Immature natural killer cell (primary cell): ENCODE measurements at regions not wholly inside any gene's neighbourhood (a gene's known extent, or its start where the extent isn't known, plus 50 kb on each side); places are given as distances from the start of the nearest gene placed in this dataset.

Experiments used
- DNase-seq, 3 donors: peaks; one replicate each; pipeline ENCODE4 v3.0.0; 2022; ENCODE audit warnings: mixed read lengths in 1 of 3
- H3K27ac Mint-ChIP-seq, 6 donors: one replicate each; pipeline ENCODE4 v1.8.0; 2020; ENCODE audit warnings: mixed read lengths in 6 of 6, mild to moderate bottlenecking in 5 of 6, inconsistent platforms in 4 of 6, moderate library complexity in 3 of 6
- H3K27me3 Mint-ChIP-seq, 3 donors: one replicate each; pipeline ENCODE4 v1.8.0; 2020 to 2021; ENCODE audit warnings: low read depth in 3 of 3, mild to moderate bottlenecking in 3 of 3, mixed read lengths in 3 of 3, moderate library complexity in 3 of 3, inconsistent platforms in 1 of 3
- H3K36me3 Mint-ChIP-seq, 3 donors: one replicate each; pipeline ENCODE4 v1.8.0; 2020; ENCODE audit warnings: mixed read lengths in 3 of 3, inconsistent platforms in 2 of 3, mild to moderate bottlenecking in 2 of 3
- H3K4me1 Mint-ChIP-seq, 2 donors: one replicate each; pipeline ENCODE4 v1.8.0; 2020; ENCODE audit warnings: inconsistent platforms in 2 of 2, mild to moderate bottlenecking in 2 of 2, mixed read lengths in 2 of 2, moderate library complexity in 1 of 2
- H3K4me3 Mint-ChIP-seq, 5 donors: one replicate each; pipeline ENCODE4 v1.8.0; 2020; ENCODE audit warnings: mild to moderate bottlenecking in 5 of 5, mixed read lengths in 5 of 5, inconsistent platforms in 3 of 5, moderate library complexity in 3 of 5
- H3K9me3 Mint-ChIP-seq, 6 donors: one replicate each; pipeline ENCODE4 v1.8.0; 2020; ENCODE audit warnings: mild to moderate bottlenecking in 6 of 6, mixed read lengths in 6 of 6, inconsistent platforms in 4 of 6, moderate library complexity in 3 of 6

DNA sequence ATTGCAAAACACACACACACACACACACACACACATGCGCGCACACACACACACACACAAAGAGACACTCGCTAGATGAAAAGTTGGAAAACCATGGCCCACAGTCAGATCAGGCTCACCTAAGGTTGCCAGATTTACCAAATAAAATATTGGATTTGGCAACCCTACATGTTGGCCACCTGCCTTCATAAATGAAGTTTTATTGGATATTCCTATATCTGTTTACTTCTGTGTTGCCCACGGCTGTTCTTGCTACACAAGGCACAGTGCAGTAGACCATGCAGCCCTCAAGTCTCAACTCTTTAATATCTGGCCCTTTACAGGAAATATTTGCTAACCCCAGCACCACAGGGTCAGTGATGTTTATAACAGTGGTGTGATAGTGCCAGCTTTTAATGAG is 445.0 kb upstream of the PROK2 start:
- H3K36me3 Mint-ChIP-seq = peaks cover 0 to 12% (median 0%) of the 10 kb centered on the region in 3 donors
- DNase-seq = no peak
- H3K27me3 Mint-ChIP-seq = peaks cover 0 to 14% (median 6%) of the 10 kb centered on the region in 3 donors
- H3K9me3 Mint-ChIP-seq = peaks cover 12 to 18% (median 14%) of the 10 kb centered on the region in 6 donors
- no peak overlapping the region for H3K4me3 Mint-ChIP-seq
- H3K4me1 Mint-ChIP-seq = no peaks in the 10 kb centered on the region
- H3K27ac Mint-ChIP-seq = no peak overlapping the region

DNA sequence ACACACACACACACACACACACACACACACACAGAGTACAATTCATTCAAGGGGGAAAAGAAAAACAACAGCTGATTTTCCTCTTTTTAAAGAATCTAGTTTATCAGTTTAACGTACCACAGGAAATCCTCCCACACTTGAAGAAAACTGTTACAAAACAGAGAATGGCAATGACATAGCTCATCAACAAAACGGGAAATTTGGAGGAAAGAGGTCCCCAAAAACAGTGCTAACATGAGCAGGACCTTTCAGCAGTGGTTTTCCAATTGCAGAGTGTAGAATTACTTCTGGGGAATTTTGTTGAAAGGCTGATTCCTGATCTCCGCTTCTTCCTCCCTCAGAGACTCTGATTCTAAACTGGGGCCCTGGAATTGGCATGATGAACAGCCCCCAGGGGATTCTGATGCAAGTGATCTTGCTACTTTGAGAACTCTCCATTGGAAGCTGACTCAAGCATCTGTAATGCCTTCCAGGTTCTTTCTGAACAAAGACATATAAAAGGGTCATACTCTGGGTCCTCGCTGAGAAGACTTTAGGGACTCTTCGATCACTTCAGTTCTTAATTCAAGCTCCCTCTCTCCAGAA is 442.6 kb upstream of the PROK2 start:
- DNase-seq = no peak
- H3K9me3 Mint-ChIP-seq = peaks cover 20 to 33% (median 21%) of the 10 kb centered on the region in 6 donors
- peaks cover 0 to 14% (median 0%) of the 10 kb centered on the region in 3 donors for H3K36me3 Mint-ChIP-seq
- H3K4me3 Mint-ChIP-seq = no peak overlapping the region
- peaks cover 2 to 14% (median 6%) of the 10 kb centered on the region in 3 donors for H3K27me3 Mint-ChIP-seq
- no peaks in the 10 kb centered on the region for H3K4me1 Mint-ChIP-seq
- H3K27ac Mint-ChIP-seq = no peak overlapping the region

DNA sequence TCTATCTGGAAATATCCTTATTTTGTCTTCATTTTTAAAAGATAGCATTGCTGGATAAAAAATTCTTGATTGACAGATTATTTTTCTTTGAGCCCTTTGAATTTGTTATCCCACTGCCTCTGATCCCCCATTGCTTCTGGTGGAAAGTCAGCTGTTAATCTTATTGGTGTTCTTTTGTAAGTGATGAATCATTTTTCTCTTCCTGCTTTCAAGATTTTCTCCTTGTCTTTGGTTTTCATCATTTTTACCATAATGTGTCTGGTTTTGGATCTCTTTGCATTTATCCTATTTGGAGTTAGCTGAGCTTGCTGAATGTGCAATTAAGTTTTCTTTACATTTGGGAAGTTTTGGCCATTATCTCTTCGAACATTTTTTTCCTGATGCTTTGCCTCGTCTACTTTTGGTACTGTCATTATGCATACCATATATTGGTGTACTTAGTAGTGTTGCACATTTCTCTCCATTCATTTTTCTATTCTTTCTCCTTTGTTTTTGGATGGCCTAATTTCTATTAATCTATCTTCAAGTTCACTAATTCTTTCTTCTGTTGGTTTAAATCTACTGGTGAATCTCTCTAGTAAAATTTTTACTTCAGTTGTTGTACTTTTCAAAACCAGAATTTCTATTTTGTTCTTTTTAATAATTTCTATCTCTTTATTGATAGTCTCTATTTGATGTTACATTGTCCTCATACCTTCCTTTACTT is 440.0 kb upstream of the PROK2 start:
- DNase-seq = no peak
- Mint-ChIP-seq H3K27me3 (peaks cover 2 to 14% (median 6%) of the 10 kb centered on the region in 3 donors), H3K4me1 (no peaks in the 10 kb centered on the region), H3K9me3 (peaks cover 20 to 33% (median 21%) of the 10 kb centered on the region in 6 donors), H3K27ac (no peak overlapping the region), H3K36me3 (peaks cover 0 to 14% (median 0%) of the 10 kb centered on the region in 3 donors), H3K4me3 (no peak overlapping the region)

DNA sequence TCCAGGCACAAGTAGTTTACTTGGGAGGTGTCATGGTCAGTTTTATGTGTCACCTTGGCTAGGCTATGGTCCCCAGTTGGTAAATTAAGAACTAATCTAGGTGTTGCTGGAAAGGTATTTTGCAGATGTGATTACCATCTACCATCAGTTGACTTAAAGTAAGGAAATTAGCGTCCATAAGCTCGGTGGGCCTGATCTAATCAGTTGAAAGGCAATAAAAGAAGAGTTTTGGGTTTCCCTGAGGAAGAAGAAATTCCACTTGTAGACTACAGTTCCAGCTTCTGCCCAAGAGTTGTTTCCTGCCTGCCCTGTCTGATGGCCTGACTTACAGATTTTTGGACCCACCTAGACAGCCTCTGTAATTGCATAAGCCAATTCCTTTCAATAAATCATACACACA is 438.7 kb upstream of the PROK2 start:
- Mint-ChIP-seq H3K36me3 (peaks cover 0 to 14% (median 0%) of the 10 kb centered on the region in 3 donors), H3K9me3 (peaks cover 20 to 33% (median 21%) of the 10 kb centered on the region in 6 donors), H3K27ac (no peak overlapping the region), H3K27me3 (peaks cover 4 to 14% (median 6%) of the 10 kb centered on the region in 3 donors), H3K4me3 (no peak overlapping the region), H3K4me1 (no peaks in the 10 kb centered on the region)
- DNase-seq = no peak

DNA sequence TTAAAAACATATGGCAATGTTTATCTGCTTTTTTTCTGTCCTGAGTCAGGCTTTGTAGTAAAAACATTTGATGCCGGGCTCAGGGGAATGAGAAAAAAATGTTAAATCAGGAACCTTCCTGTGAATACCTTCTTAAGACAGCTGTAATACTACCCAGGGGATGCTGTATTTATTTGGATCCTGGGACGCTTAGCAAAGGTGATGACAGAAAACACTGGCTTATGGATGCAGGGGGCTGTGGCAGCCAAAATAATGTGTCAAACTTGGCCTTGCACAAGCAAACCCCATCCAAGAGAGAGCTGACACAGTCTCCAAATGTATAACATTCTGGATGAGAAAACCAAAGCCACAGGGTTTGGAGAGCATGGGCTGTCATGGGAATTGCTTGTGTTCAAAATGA is 438.2 kb upstream of the PROK2 start:
- Mint-ChIP-seq H3K4me3 (no peak overlapping the region), H3K27me3 (peaks cover 4 to 14% (median 6%) of the 10 kb centered on the region in 3 donors), H3K9me3 (peaks cover 19 to 33% (median 21%) of the 10 kb centered on the region in 6 donors), H3K4me1 (no peaks in the 10 kb centered on the region), H3K27ac (no peak overlapping the region), H3K36me3 (peaks cover 0 to 14% (median 0%) of the 10 kb centered on the region in 3 donors)
- DNase-seq = no peak

DNA sequence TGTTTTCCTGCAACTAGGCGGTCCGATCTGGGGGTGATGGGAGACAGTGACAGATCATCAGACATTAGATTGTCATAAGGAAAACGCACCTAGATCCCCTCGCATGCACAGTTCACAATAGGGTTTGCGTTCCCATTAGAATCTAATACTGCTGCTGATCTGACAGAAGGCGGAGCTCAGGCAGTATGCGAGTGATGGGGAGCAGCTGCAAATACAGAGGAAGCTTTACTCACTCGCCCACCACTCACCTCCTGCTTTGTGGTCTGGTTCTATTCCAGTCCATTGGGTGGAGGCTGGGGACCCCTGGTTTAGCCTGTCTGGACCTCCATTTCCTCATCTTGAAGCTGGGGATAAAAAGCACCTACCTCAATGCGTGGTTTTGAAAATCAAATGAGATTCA is 437.5 kb upstream of the PROK2 start:
- peaks cover 0 to 14% (median 0%) of the 10 kb centered on the region in 3 donors for H3K36me3 Mint-ChIP-seq
- H3K4me1 Mint-ChIP-seq = no peaks in the 10 kb centered on the region
- H3K27ac Mint-ChIP-seq = no peak overlapping the region
- no peak overlapping the region for H3K4me3 Mint-ChIP-seq
- DNase-seq = no peak
- peaks cover 4 to 12% (median 6%) of the 10 kb centered on the region in 3 donors for H3K27me3 Mint-ChIP-seq
- peaks cover 18 to 33% (median 21%) of the 10 kb centered on the region in 6 donors for H3K9me3 Mint-ChIP-seq

DNA sequence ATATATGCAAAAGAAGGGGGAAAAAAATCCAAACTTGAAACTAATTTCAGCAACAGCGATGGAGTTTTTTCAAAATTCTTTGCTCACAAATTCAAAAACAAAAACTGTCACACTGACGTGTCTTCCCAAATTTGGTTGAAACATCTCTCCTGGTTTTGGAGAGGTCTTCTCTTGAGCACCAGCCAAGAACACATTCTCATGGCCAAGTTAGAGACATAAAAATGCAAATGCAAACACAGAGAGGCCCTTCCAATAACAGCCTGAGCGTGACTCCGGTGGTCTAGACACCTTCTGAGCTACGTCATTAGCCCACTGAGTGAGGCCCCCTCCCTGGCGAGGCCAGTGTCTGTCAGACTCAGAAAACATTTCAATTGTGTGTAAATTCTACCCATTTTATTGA is 436.0 kb upstream of the PROK2 start:
- Mint-ChIP-seq H3K27me3 (peaks cover 3 to 6% (median 4%) of the 10 kb centered on the region in 3 donors), H3K36me3 (peaks cover 0 to 11% (median 0%) of the 10 kb centered on the region in 3 donors), H3K27ac (no peak overlapping the region), H3K4me3 (no peak overlapping the region), H3K9me3 (peaks cover 14 to 25% (median 18%) of the 10 kb centered on the region in 6 donors), H3K4me1 (no peaks in the 10 kb centered on the region)
- no peak for DNase-seq

DNA sequence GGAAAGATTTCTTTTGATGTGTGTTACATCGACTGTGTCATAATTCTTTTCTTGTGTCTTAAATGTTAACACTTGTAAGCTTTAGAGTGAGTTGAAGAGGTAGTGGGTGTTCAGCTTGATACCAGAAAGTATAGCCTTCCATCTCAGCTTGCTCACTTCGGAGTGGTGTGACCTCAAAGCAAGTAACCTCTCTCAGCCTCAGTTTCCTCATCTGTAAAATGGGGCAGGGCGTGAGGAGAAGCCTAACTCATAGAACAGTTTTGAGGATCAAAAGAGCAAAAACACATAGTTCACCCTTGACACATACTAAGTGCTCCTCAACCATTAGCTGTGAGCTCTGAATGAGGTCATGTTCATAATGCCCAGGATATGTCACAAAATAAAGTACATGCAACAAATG is 434.8 kb upstream of the PROK2 start:
- H3K27ac Mint-ChIP-seq = no peak overlapping the region
- H3K27me3 Mint-ChIP-seq = peaks cover 0 to 4% (median 2%) of the 10 kb centered on the region in 3 donors
- H3K4me1 Mint-ChIP-seq = no peaks in the 10 kb centered on the region
- H3K36me3 Mint-ChIP-seq = no peaks in the 10 kb centered on the region
- peaks cover 5 to 13% (median 6%) of the 10 kb centered on the region in 6 donors for H3K9me3 Mint-ChIP-seq
- no peak for DNase-seq
- H3K4me3 Mint-ChIP-seq = no peak overlapping the region

DNA sequence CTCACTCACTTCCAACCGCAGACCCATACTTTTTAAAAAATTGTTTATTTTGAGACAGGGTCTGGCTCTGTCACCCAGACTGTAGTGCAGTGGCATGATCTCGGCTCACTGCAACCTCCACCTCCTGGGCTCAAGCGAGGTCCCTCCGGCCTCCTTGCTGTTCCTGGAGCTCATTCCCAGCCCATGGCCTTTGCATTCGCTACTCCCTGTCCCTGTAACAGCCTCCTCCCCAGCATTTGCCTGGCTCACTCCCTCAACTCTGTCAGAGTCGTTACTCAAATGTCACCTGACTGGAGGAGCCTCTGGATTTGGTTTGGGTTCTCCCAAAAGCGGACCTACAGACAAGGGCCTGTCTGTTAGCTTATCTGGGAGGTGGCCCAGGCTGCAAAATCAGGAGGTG is 432.6 kb upstream of the PROK2 start:
- Mint-ChIP-seq H3K9me3 (no peaks in the 10 kb centered on the region), H3K27me3 (peaks cover 0 to 2% (median 0%) of the 10 kb centered on the region in 3 donors), H3K27ac (no peak overlapping the region), H3K4me3 (no peak overlapping the region), H3K4me1 (no peaks in the 10 kb centered on the region), H3K36me3 (no peaks in the 10 kb centered on the region)
- DNase-seq = no peak

DNA sequence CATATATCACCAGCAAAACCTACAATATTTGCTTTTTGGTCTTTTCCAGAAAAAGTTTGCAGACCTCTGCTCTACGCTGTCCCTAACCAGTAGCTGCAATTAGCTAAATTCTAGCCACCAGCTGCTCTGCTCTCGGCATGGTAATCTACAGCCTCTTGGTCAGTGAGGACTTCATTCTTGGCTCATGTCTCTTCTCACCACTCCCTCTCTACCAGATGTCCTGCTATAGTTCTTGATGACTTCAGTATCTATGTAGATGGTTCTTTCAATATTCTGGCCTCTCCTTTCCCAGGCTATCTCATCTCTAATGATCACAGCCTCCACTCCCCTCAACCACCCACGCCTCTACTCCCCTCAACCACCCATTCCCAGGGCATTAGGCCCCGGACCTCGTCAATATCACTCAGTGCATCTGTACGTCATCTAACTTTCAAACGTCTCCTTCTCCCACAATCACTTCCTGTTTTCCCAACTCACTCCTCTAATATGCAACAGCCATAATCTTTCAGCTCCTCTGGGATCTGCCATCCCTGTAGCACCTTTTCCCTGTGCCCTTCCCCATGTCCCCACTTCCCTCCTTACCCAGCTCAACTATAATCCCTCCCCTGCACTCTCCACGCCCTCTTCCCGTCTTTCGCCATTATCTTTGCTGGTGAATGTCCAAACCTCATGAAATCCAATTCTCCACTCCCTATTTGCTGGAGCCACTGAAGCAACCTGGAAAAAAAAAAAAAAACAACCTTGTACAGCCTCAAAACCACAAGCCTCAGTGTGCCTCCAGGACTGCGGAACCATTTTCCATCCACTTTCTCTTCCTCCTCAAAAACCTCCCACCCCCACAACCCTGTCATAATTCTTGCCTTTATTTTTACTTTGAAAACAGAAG is 429.4 kb upstream of the PROK2 start:
- H3K4me3 Mint-ChIP-seq = no peak overlapping the region
- H3K9me3 Mint-ChIP-seq = no peaks in the 10 kb centered on the region
- H3K4me1 Mint-ChIP-seq = no peaks in the 10 kb centered on the region
- H3K36me3 Mint-ChIP-seq = no peaks in the 10 kb centered on the region
- H3K27me3 Mint-ChIP-seq = peaks cover 0 to 4% (median 0%) of the 10 kb centered on the region in 3 donors
- DNase-seq = no peak
- no peak overlapping the region for H3K27ac Mint-ChIP-seq

DNA sequence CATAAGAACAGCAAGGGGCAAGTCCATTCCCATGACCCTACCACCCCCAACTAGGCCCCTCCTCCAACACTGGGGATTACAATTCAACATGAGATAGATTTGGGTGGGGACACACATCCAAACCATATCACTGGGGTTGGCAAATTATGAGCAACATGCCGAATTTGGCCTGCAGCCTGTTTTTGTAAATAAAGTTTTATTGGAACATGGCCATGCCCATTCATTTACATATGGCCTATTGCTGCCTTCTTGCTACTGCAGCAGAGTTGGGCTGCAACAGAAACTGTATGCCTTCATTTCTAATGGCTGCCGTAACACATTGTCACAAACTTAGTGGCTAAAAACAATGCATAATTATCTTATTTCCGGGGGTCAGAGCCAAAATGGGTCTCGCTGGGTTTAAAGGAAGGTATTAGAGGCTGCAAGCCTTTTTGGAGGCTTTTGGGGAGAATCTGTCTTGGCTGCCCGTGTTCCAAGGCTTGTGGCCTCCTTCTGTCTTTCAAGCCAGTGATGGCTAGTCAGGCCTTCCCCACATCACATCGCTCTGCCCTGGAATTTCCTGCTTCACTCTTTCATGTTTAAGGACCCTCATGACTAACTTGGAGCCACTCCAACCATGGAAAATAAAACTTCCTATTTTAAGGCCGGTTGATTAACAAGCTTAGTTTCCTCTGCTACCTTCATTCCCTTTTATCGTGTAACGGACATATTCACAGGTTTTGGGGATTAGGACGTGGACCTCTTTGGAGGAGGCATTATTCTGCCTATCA is 428.5 kb upstream of the PROK2 start:
- H3K27ac Mint-ChIP-seq = no peak overlapping the region

DNA sequence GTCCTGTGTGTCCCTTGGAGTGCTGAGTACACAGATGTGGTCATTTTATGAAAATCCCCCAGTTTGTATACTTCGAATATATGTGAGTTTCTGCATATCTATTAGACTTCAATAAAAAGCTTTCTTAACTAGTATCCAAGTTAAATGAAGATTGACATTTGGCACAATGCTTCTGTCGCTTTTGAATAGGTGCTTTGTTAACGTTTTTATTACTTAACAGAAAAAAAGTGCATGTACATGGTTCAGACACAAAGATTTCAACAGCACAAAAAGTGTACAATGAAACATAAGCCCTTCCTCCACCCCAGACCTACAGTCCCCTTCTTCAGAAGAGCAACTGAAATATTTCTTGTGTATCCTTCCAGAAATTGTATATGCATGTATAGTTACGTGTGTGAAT is 427.4 kb upstream of the PROK2 start:
- DNase-seq = no peak
- Mint-ChIP-seq H3K9me3 (no peaks in the 10 kb centered on the region), H3K36me3 (no peaks in the 10 kb centered on the region), H3K4me3 (no peak overlapping the region), H3K27ac (no peak overlapping the region), H3K27me3 (peaks cover 0 to 2% (median 0%) of the 10 kb centered on the region in 3 donors), H3K4me1 (no peaks in the 10 kb centered on the region)

More for the DNA sequence above, 428.5 kb upstream of the PROK2 start:
- DNase-seq = no peak
- H3K9me3 Mint-ChIP-seq = no peaks in the 10 kb centered on the region
- H3K36me3 Mint-ChIP-seq = no peaks in the 10 kb centered on the region
- H3K27me3 Mint-ChIP-seq = peaks cover 0 to 2% (median 0%) of the 10 kb centered on the region in 3 donors
- no peaks in the 10 kb centered on the region for H3K4me1 Mint-ChIP-seq
- H3K4me3 Mint-ChIP-seq = no peak overlapping the region

DNA sequence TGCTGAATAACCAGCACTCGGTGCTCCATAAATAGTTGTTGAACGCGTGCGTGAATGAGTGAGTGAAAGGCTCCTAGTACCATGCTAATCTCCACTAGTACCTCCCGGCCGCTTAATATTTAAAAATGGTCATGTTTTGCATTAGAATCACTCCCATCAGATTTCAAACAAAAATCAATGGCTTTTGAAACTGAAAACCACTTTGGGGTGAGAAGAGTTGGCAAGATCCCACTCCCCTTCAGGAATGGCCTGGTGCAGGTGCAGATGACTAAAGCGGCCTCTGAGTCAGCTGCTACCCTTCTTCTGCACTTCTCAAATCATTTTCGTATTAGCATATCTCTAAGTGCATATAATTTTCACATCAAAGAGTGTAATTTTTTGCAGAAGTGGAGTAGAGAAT is 425.3 kb upstream of the PROK2 start:
- Mint-ChIP-seq H3K9me3 (no peaks in the 10 kb centered on the region), H3K36me3 (no peaks in the 10 kb centered on the region), H3K27me3 (peaks cover 0 to 2% (median 2%) of the 10 kb centered on the region in 3 donors), H3K4me3 (no peak overlapping the region), H3K27ac (no peak overlapping the region), H3K4me1 (no peaks in the 10 kb centered on the region)
- no peak for DNase-seq
